Mesothelial cell of epicardium (in vitro differentiated cells): ENCODE measurements at regions not wholly inside any gene's neighbourhood (a gene's known extent, or its start where the extent isn't known, plus 50 kb on each side); places are given as distances from the start of the nearest gene placed in this dataset.

Experiments
- DNase-seq, 2 experiments: peaks; one replicate each; pipeline ENCODE4 v3.0.0; 2021; ENCODE audit warnings: low spot score in 2 of 2; ENCODE audit not compliant: unreplicated experiment in 2 of 2
- H3K27ac Mint-ChIP-seq: 2 replicates; pipeline ENCODE4 v1.8.0; 2021; ENCODE audit warnings: mixed read lengths
- H3K27me3 Mint-ChIP-seq: 2 replicates; pipeline ENCODE4 v1.8.0; 2021; ENCODE audit warnings: low read depth, mixed read lengths
- H3K36me3 Mint-ChIP-seq: 2 replicates; pipeline ENCODE4 v1.8.0; 2021; ENCODE audit warnings: mixed read lengths
- H3K4me1 Mint-ChIP-seq: 2 replicates; pipeline ENCODE4 v1.8.0; 2021; ENCODE audit warnings: mixed read lengths
- H3K4me3 Mint-ChIP-seq: 2 replicates; pipeline ENCODE4 v1.8.0; 2021; ENCODE audit warnings: mild to moderate bottlenecking, moderate library complexity, mixed read lengths
- H3K9me3 Mint-ChIP-seq: 2 replicates; pipeline ENCODE4 v1.8.0; 2021; ENCODE audit warnings: mixed read lengths
- TF ChIP-seq, protein P1 (sequence below): fragments of 200-600 bp; sonication (generic); IDR thresholded peaks from one replicate; pipeline ENCODE4 v1.5.0; 2021; ENCODE audit warnings: antibody characterized with exemption; ENCODE audit not compliant: unreplicated experiment

- Mint-ChIP-seq H3K36me3 (no peaks in the 10 kb centered on the region), H3K27ac (no peak overlapping the region), H3K9me3 (peaks cover 16% of the 10 kb centered on the region), H3K4me1 (no peaks in the 10 kb centered on the region), H3K4me3 (no peak overlapping the region), H3K27me3 (no peaks in the 10 kb centered on the region)
- DNase-seq = no peak
- TF ChIP-seq, protein P1, sequence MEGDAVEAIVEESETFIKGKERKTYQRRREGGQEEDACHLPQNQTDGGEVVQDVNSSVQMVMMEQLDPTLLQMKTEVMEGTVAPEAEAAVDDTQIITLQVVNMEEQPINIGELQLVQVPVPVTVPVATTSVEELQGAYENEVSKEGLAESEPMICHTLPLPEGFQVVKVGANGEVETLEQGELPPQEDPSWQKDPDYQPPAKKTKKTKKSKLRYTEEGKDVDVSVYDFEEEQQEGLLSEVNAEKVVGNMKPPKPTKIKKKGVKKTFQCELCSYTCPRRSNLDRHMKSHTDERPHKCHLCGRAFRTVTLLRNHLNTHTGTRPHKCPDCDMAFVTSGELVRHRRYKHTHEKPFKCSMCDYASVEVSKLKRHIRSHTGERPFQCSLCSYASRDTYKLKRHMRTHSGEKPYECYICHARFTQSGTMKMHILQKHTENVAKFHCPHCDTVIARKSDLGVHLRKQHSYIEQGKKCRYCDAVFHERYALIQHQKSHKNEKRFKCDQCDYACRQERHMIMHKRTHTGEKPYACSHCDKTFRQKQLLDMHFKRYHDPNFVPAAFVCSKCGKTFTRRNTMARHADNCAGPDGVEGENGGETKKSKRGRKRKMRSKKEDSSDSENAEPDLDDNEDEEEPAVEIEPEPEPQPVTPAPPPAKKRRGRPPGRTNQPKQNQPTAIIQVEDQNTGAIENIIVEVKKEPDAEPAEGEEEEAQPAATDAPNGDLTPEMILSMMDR = no peak
These were observed 341.6 kb downstream of the TGFB2 start for GRCh38 chr1:218686761-218687160.

- no peaks in the 10 kb centered on the region for H3K27me3 Mint-ChIP-seq
- H3K4me1 Mint-ChIP-seq = peaks cover 10% of the 10 kb centered on the region
- no peaks in the 10 kb centered on the region for H3K36me3 Mint-ChIP-seq
- peaks cover 8% of the 10 kb centered on the region for H3K9me3 Mint-ChIP-seq
- H3K4me3 Mint-ChIP-seq = no peak overlapping the region
- TF ChIP-seq, protein P1 = no peak
- no peak for DNase-seq
- H3K27ac Mint-ChIP-seq = no peak overlapping the region
These were observed 347.7 kb downstream of the TGFB2 start for GRCh38 chr1:218692808-218693207.

DNA sequence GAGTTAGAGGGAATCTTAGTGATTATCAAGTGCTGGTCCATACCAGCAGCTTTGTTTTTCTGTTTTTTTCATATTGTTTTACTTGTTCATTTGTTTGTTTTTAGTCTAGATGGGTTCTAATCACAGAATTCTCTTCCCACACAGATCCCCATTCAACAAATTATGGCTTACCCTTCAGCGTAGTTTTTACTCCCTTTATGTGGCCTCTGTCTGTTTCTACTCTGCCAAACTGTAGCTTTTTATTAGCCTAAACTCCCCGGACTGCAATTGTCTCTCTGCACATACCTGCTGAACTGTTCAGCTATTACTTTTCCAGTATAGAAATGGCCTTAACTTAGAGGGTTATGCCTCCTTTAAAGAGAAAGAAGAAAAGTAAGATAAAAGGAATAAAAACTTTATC, 348.5 kb downstream of the TGFB2 start:
- H3K4me3 Mint-ChIP-seq = no peak overlapping the region
- H3K36me3 Mint-ChIP-seq = no peaks in the 10 kb centered on the region
- TF ChIP-seq, protein P1 = no peak
- H3K27ac Mint-ChIP-seq = no peak overlapping the region
- no peak for DNase-seq
- H3K9me3 Mint-ChIP-seq = peaks cover 8% of the 10 kb centered on the region
- H3K27me3 Mint-ChIP-seq = no peaks in the 10 kb centered on the region
- H3K4me1 Mint-ChIP-seq = peaks cover 10% of the 10 kb centered on the region

DNA sequence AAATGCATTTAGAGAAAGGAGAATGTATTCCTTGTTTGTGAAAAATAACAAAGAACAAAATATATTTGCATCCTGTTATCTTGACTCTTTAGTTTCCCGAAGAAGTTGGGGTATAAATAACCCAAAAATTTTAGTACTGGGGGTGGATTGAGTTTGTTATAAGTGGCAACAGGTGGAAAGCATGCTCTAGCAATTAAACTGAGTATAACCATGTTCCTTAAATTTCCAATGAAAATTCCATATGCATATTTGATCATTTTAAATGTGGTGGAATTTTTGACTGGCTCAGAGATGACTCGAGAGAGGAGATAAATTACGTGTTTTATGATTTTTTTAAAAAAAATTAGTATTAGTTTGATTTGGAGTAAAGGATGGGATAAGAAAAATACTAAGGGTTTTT, 348.9 kb downstream of the TGFB2 start:
- Mint-ChIP-seq H3K9me3 (peaks cover 8% of the 10 kb centered on the region), H3K4me1 (peaks cover 10% of the 10 kb centered on the region), H3K36me3 (no peaks in the 10 kb centered on the region), H3K27me3 (no peaks in the 10 kb centered on the region), H3K27ac (no peak overlapping the region), H3K4me3 (no peak overlapping the region)
- TF ChIP-seq, protein P1 = no peak
- DNase-seq = no peak

- Mint-ChIP-seq H3K27me3 (no peaks in the 10 kb centered on the region), H3K36me3 (no peaks in the 10 kb centered on the region), H3K4me1 (peaks cover 10% of the 10 kb centered on the region), H3K27ac (no peak overlapping the region), H3K4me3 (no peak overlapping the region), H3K9me3 (peaks cover 5% of the 10 kb centered on the region)
- TF ChIP-seq, protein P1 = no peak
- no peak for DNase-seq
These were observed 349.5 kb downstream of the TGFB2 start for GRCh38 chr1:218694636-218695035.

GRCh38 chr1:218695525-218695924, 350.4 kb downstream of the TGFB2 start:
- TF ChIP-seq, protein P1 = no peak
- Mint-ChIP-seq H3K4me3 (no peak overlapping the region), H3K9me3 (no peaks in the 10 kb centered on the region), H3K27me3 (no peaks in the 10 kb centered on the region), H3K36me3 (no peaks in the 10 kb centered on the region), H3K4me1 (peaks cover 13% of the 10 kb centered on the region), H3K27ac (no peak overlapping the region)
- DNase-seq = no peak
